ENCODE measurements at regions not wholly inside any gene's neighbourhood (a gene's known extent, or its start where the extent isn't known, plus 50 kb on each side); places are given as distances from the start of the nearest gene placed in this dataset.

DNA sequence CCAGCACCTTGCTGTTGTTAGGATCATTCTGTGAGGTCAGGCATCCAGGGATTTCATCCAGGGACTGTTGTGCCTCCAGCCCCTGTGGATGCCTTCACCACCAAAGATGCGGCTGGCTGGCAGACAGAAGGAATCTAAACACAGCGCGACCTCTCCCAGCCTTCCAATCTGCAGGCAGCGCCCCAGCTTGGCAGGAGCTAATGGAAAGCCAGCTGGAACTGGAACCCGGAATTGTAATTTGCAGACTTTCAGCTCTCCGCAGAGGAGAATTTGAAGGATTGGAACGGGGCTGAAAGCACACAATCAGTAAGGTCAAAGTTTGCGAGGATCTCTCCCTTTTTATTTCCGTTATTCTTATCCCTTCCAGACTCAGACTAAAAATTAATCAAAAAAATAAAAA is 127.8 kb downstream of the TRIB2 start:
- no peak for TF ChIP-seq POLR2A (IDR thresholded peaks at IDR 0.05; ENCODE audit: control extremely low read depth in 1 of 2, low read depth in 2 of 2, low read length in 2 of 2)
- no peak for TF ChIP-seq CTCF (IDR thresholded peaks at IDR 0.05; ENCODE audit: control extremely low read depth in 1 of 3, insufficient read depth in 1 of 3, low read depth in 1 of 3, low read length in 3 of 3)
- TF ChIP-seq EGR1 (IDR thresholded peaks at IDR 0.05; ENCODE audit: borderline replicate concordance, low read depth, low read length), result no peak
- no peak for TF ChIP-seq RXRA (IDR thresholded peaks at IDR 0.05; ENCODE audit: insufficient read depth, low read depth, low read length)
- TF ChIP-seq USF2 (IDR thresholded peaks at IDR 0.05; ENCODE audit: low read length), result no peak
- TF ChIP-seq TEAD4 (IDR thresholded peaks at IDR 0.05; ENCODE audit: low read depth, low read length), result no peak
- no peak for TF ChIP-seq POLR2AphosphoS5 (IDR thresholded peaks at IDR 0.05; ENCODE audit: low read depth, low read length)
- TF ChIP-seq, protein P1, sequence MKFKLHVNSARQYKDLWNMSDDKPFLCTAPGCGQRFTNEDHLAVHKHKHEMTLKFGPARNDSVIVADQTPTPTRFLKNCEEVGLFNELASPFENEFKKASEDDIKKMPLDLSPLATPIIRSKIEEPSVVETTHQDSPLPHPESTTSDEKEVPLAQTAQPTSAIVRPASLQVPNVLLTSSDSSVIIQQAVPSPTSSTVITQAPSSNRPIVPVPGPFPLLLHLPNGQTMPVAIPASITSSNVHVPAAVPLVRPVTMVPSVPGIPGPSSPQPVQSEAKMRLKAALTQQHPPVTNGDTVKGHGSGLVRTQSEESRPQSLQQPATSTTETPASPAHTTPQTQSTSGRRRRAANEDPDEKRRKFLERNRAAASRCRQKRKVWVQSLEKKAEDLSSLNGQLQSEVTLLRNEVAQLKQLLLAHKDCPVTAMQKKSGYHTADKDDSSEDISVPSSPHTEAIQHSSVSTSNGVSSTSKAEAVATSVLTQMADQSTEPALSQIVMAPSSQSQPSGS (IDR thresholded peaks at IDR 0.05; ENCODE audit: low read length), result no peak
- no peak for TF ChIP-seq MAX (IDR thresholded peaks at IDR 0.05)
- no peak for TF ChIP-seq SIN3A (conservative IDR thresholded peaks at IDR 0.05 in 1 of 2, IDR thresholded peaks at IDR 0.05 in 1 of 2; ENCODE audit: low read depth in 1 of 2, low read length in 2 of 2)
- TF ChIP-seq SP1 (IDR thresholded peaks at IDR 0.05; ENCODE audit: low read depth, low read length), result no peak

Data from H1 (cell line).